ENCODE measurements at regions not wholly inside any gene's neighbourhood (a gene's known extent, or its start where the extent isn't known, plus 50 kb on each side); places are given as distances from the start of the nearest gene placed in this dataset.

- TF ChIP-seq CTCF (conservative IDR thresholded peaks at IDR 0.05): no peak
- no peak for TF ChIP-seq EZH2 (IDR thresholded peaks at IDR 0.05; ENCODE audit: low read depth)
Observed at GRCh38 chr6:91135406-91136103, 548.7 kb upstream of the MAP3K7 start.
